H1 (cell line): ENCODE measurements at regions not wholly inside any gene's neighbourhood (a gene's known extent, or its start where the extent isn't known, plus 50 kb on each side); places are given as distances from the start of the nearest gene placed in this dataset.

Experiments used
- CTCF ChIA-PET: fragments of 300-600 bp; sonication (Branson Sonifier 250); formaldehyde crosslinking; loops from one replicate; lab custom pipeline; 2021; ENCODE audit not compliant: partially characterized antibody; lab: Charles Lee
- POLR2A ChIA-PET: fragments of 300-600 bp; sonication (Branson Sonifier 250); formaldehyde crosslinking; loops from one replicate; lab custom pipeline; 2021; ENCODE audit warnings: inconsistent platforms; ENCODE audit not compliant: partially characterized antibody; lab: Charles Lee
- DNase-seq, 2 experiments: peaks; one replicate each; pipeline versions ENCODE4 v3.0.0 to v3.0.0-alpha.2; 2010 to 2022; ENCODE audit warnings: low spot score in 2 of 2, low read depth in 1 of 2, mixed read lengths in 1 of 2
- FAIRE-seq: peaks from 2 replicates; lab custom pipeline; 2011; peaks lifted over from hg19 to GRCh38; lab: Jason Lieb, UNC
- H2AFZ ChIP-seq: 2 replicates; pipeline ENCODE4 v1.8.1; 2012; ENCODE audit warnings: low read length, inconsistent platforms
- H2AK5ac ChIP-seq: 2 replicates; pipeline ENCODE4 v1.6.1; 2013; ENCODE audit warnings: low read depth, low read length
- H2BK120ac ChIP-seq: replicated peaks from 2 replicates; pipeline ENCODE3; 2013; ENCODE audit warnings: low read depth, low read length, inconsistent platforms
- H2BK12ac ChIP-seq: 2 replicates; pipeline ENCODE4 v1.6.1; 2013; ENCODE audit warnings: low read depth, low read length
- H2BK15ac ChIP-seq: 2 replicates; pipeline ENCODE4 v1.6.1; 2013; ENCODE audit warnings: low read length
- H2BK20ac ChIP-seq: 2 replicates; pipeline ENCODE4 v1.6.1; 2013; ENCODE audit warnings: low read length
- H2BK5ac ChIP-seq: 2 replicates; pipeline ENCODE4 v1.6.1; 2013; ENCODE audit warnings: low read depth, low read length
- H3K14ac ChIP-seq: 2 replicates; pipeline ENCODE4 v1.6.1; 2013; ENCODE audit warnings: inconsistent platforms; ENCODE audit not compliant: insufficient read length
- H3K18ac ChIP-seq: 2 replicates; pipeline ENCODE4 v1.6.1; 2013; ENCODE audit warnings: low read length; ENCODE audit errors: extremely low read depth
- H3K23ac ChIP-seq: 2 replicates; pipeline ENCODE4 v1.6.1; 2013; ENCODE audit warnings: inconsistent platforms; ENCODE audit not compliant: insufficient read length
- H3K23me2 ChIP-seq: 2 replicates; pipeline ENCODE4 v1.6.1; 2013; ENCODE audit warnings: low read depth, low read length
- H3K27ac ChIP-seq: 2 replicates; pipeline ENCODE4 v1.6.1; 2011; ENCODE audit warnings: low read depth, low read length, inconsistent platforms
- H3K27me3 ChIP-seq, 4 experiments: replicated peaks in 1 of 4; 1 replicate in 1 of 4; 2 replicates in 3 of 4; pipeline versions ENCODE4 v1.6.1 to v1.8.1; 2011 to 2013; ENCODE audit warnings: low read length in 3 of 4, mild to moderate bottlenecking in 3 of 4, inconsistent platforms in 2 of 4, mixed read lengths in 2 of 4, moderate library complexity in 1 of 4; ENCODE audit not compliant: control insufficient read depth in 3 of 4, insufficient read depth in 3 of 4; ENCODE audit errors: extremely low read depth in 1 of 4
- H3K36me3 ChIP-seq, 4 experiments: 2 replicates each; pipeline versions ENCODE4 v1.6.1 to v1.8.1; 2011 to 2013; ENCODE audit warnings: mild to moderate bottlenecking in 4 of 4, low read length in 3 of 4, moderate library complexity in 2 of 4, control low read depth in 1 of 4, inconsistent platforms in 1 of 4; ENCODE audit not compliant: insufficient read depth in 4 of 4, control insufficient read depth in 2 of 4
- H3K4ac ChIP-seq: replicated peaks from 2 replicates; pipeline ENCODE3; 2013; ENCODE audit warnings: low read length, low read depth, mixed read lengths, inconsistent platforms; ENCODE audit not compliant: insufficient read length
- H3K4me1 ChIP-seq, 4 experiments: replicated peaks in 1 of 4; 1 replicate in 1 of 4; 2 replicates in 3 of 4; pipeline versions ENCODE4 v1.6.1 to v1.8.1; 2011 to 2013; ENCODE audit warnings: low read length in 3 of 4, inconsistent platforms in 2 of 4, mixed read lengths in 1 of 4; ENCODE audit not compliant: insufficient read depth in 4 of 4, control insufficient read depth in 3 of 4
- H3K4me2 ChIP-seq, 2 experiments: 2 replicates each; pipeline versions ENCODE4 v1.6.1 to v1.8.1; 2011 to 2013; ENCODE audit warnings: low read depth in 2 of 2, low read length in 2 of 2, control low read depth in 1 of 2, inconsistent platforms in 1 of 2, mild to moderate bottlenecking in 1 of 2; ENCODE audit not compliant: insufficient read depth in 1 of 2
- H3K4me3 ChIP-seq, 4 experiments: fragments of 200-600, 300-600 bp in 1 of 4; sonication (generic), shearing (Covaris generic), sonication (Bioruptor Twin) in 1 of 4; 2 replicates each; pipeline versions ENCODE4 v1.5.1 to v1.8.1; 2011 to 2016; ENCODE audit warnings: low read length in 4 of 4, low read depth in 3 of 4, control low read depth in 2 of 4, inconsistent platforms in 2 of 4, mild to moderate bottlenecking in 2 of 4, mixed read lengths in 1 of 4, moderate library complexity in 1 of 4; ENCODE audit not compliant: insufficient read depth in 2 of 4; ENCODE audit errors: extremely low read depth in 1 of 4
- H3K56ac ChIP-seq: replicated peaks from 2 replicates; pipeline ENCODE3; 2013; ENCODE audit warnings: low read depth, mild to moderate bottlenecking, mixed read lengths, low read length, inconsistent platforms; ENCODE audit not compliant: insufficient read length
- H3K79me1 ChIP-seq: 2 replicates; pipeline ENCODE4 v1.6.1; 2013; ENCODE audit warnings: low read depth, low read length, control low read depth
- H3K79me2 ChIP-seq, 2 experiments: 2 replicates each; pipeline versions ENCODE4 v1.6.1 to v1.8.1; 2012 to 2013; ENCODE audit warnings: low read length in 2 of 2, mild to moderate bottlenecking in 2 of 2, inconsistent platforms in 1 of 2; ENCODE audit not compliant: insufficient read depth in 2 of 2, control insufficient read depth in 1 of 2
- H3K9ac ChIP-seq, 4 experiments: replicated peaks in 1 of 4; 1 replicate in 1 of 4; 2 replicates in 3 of 4; pipeline versions ENCODE4 v1.6.1 to v1.8.1; 2011 to 2013; ENCODE audit warnings: low read depth in 3 of 4, low read length in 3 of 4, control low read depth in 2 of 4, mild to moderate bottlenecking in 2 of 4, moderate library complexity in 2 of 4, inconsistent platforms in 1 of 4; ENCODE audit errors: extremely low read depth in 1 of 4
- H3K9me3 ChIP-seq, 2 experiments: 2 replicates each; pipeline versions ENCODE4 v1.6.1 to v1.8.1; 2012 to 2013; ENCODE audit warnings: mild to moderate bottlenecking in 2 of 2, moderate library complexity in 2 of 2, control low read depth in 1 of 2, inconsistent platforms in 1 of 2, low read depth in 1 of 2, low read length in 1 of 2, mixed read lengths in 1 of 2; ENCODE audit not compliant: insufficient read depth in 2 of 2
- H4K20me1 ChIP-seq, 2 experiments: replicated peaks in 1 of 2; 2 replicates each; pipeline versions ENCODE3 to v1.8.1; 2011 to 2013; ENCODE audit warnings: inconsistent platforms in 2 of 2, low read length in 2 of 2, mild to moderate bottlenecking in 1 of 2; ENCODE audit not compliant: insufficient read depth in 2 of 2, control insufficient read depth in 1 of 2
- H4K5ac ChIP-seq: 2 replicates; pipeline ENCODE4 v1.6.1; 2013; ENCODE audit warnings: low read length, low read depth, mixed read lengths, inconsistent platforms; ENCODE audit not compliant: insufficient read length
- H4K8ac ChIP-seq: 2 replicates; pipeline ENCODE4 v1.8.0; 2013; ENCODE audit warnings: mild to moderate bottlenecking, moderate library complexity, low read length, inconsistent platforms; ENCODE audit not compliant: insufficient read depth; ENCODE audit errors: extremely low read depth
- H4K91ac ChIP-seq: replicated peaks from 2 replicates; pipeline ENCODE3; 2013; ENCODE audit warnings: low read length, mixed read lengths, inconsistent platforms; ENCODE audit not compliant: insufficient read length
- ATF3 ChIP-seq: IDR thresholded peaks from 2 replicates; pipeline ENCODE4 v1.6.1; 2011; ENCODE audit warnings: low read depth, mild to moderate bottlenecking, low read length; ENCODE audit not compliant: insufficient read depth
- BRCA1 ChIP-seq: IDR thresholded peaks from 2 replicates; pipeline ENCODE4 v1.6.1; 2012; ENCODE audit warnings: low read depth, low read length, improper control_type of control experiment
- CEBPB ChIP-seq: IDR thresholded peaks from 2 replicates; pipeline ENCODE4 v1.6.1; 2012; ENCODE audit warnings: low read depth, low read length
- CREB1 ChIP-seq: IDR thresholded peaks from 2 replicates; pipeline ENCODE4 v1.6.1; 2012; ENCODE audit warnings: inconsistent platforms
- EP300 ChIP-seq, 2 experiments: IDR thresholded peaks; 1 replicate in 1 of 2; 2 replicates in 1 of 2; pipeline ENCODE4 v1.6.1; 2011 to 2012; ENCODE audit warnings: low read depth in 2 of 2, low read length in 2 of 2, mild to moderate bottlenecking in 2 of 2, borderline replicate concordance in 1 of 2, inconsistent platforms in 1 of 2, moderate library complexity in 1 of 2
- JUND ChIP-seq: IDR thresholded peaks from 2 replicates; pipeline ENCODE4 v1.6.1; 2011; ENCODE audit warnings: mild to moderate bottlenecking, improper control_type of control experiment, low read length
- MAX ChIP-seq: IDR thresholded peaks from 2 replicates; pipeline ENCODE4 v1.6.1; 2012; ENCODE audit warnings: inconsistent platforms
- NANOG ChIP-seq: IDR thresholded peaks from 2 replicates; pipeline ENCODE4 v1.6.1; 2011; ENCODE audit warnings: low read length, low read depth, mild to moderate bottlenecking, inconsistent platforms; ENCODE audit not compliant: insufficient read depth, poor library complexity, severe bottlenecking
- RAD21 ChIP-seq, 2 experiments: IDR thresholded peaks in 1 of 2; conservative IDR thresholded peaks in 1 of 2; 2 replicates each; pipeline ENCODE4 v1.6.1; 2011; ENCODE audit warnings: low read depth in 2 of 2, low read length in 2 of 2, improper control_type of control experiment in 1 of 2, inconsistent platforms in 1 of 2, mild to moderate bottlenecking in 1 of 2, moderate library complexity in 1 of 2
- RBBP5 ChIP-seq: IDR thresholded peaks from 2 replicates; pipeline ENCODE4 v1.7.1; 2012; ENCODE audit warnings: low read depth, mild to moderate bottlenecking, inconsistent platforms, low read length, moderate library complexity, borderline replicate concordance
- SIX5 ChIP-seq: IDR thresholded peaks from 2 replicates; pipeline ENCODE4 v1.6.1; 2011; ENCODE audit warnings: mild to moderate bottlenecking, low read depth, low read length
- SP2 ChIP-seq: IDR thresholded peaks from 2 replicates; pipeline ENCODE4 v1.6.1; 2012; ENCODE audit warnings: mild to moderate bottlenecking, low read length, inconsistent platforms
- YY1 ChIP-seq: IDR thresholded peaks from 2 replicates; pipeline ENCODE4 v1.6.1; 2011; ENCODE audit warnings: low read depth, mild to moderate bottlenecking, low read length
- WGBS, 2 experiments: shearing (Covaris generic) in 1 of 2; methylation state at CpG; one replicate each; pipeline versions ENCODE4 v1.1.6 to v1.1.7; 2013 to 2015; ENCODE audit warnings: low lambda C conversion rate in 2 of 2, mixed read lengths in 2 of 2, inconsistent platforms in 1 of 2, low coverage in 1 of 2, missing lambda C conversion rate in 1 of 2; ENCODE audit not compliant: insufficient replicate concordance in 2 of 2, insufficient coverage in 1 of 2, insufficient read length in 1 of 2; ENCODE audit errors: extremely low coverage in 1 of 2, missing lambda C conversion rate in 1 of 2; 5-methylcytosine and 5-hydroxymethylcytosine counted together

GRCh38 chr4:98793658-98794057 lies 135.2 kb upstream of the TSPAN5 start:
- Histone ChIP-seq H3K23ac (no peak overlapping the region), H2BK12ac (no peak overlapping the region), H2BK120ac (no peak overlapping the region), H2BK20ac (no peak overlapping the region), H3K27me3 (no peaks in the 10 kb centered on the region), H3K4ac (no peak overlapping the region), H4K5ac (no peak overlapping the region), H3K4me3 (no peak overlapping the region), H3K27ac (no peak overlapping the region), H2BK15ac (no peak overlapping the region), H3K36me3 (no peaks in the 10 kb centered on the region), H3K14ac (no peak overlapping the region), H2AFZ (no peak overlapping the region)
- DNase-seq (no peak), FAIRE-seq (no peak)
- CTCF ChIA-PET, result interaction anchor here (1.2 to 1.4 kb wide), 2 partner anchors 20 to 262 kb away, joined by 3 read pairs; no protein-coding TSS in a partner anchor
- 92% methylated on average over 3 of the region's 3 CpGs; no CpG with 5 or more reads in 1 of the 2 experiments for WGBS, 2 experiments
- TF ChIP-seq BRCA1, result no peak
- TF ChIP-seq RBBP5, result no peak
- no peak for TF ChIP-seq NANOG
- no peak for TF ChIP-seq EP300 (IDR thresholded peaks at IDR 0.05; ENCODE audit: borderline replicate concordance in 1 of 2, low read depth in 2 of 2, low read length in 2 of 2)
- TF ChIP-seq RAD21 (IDR thresholded peaks at IDR 0.05 in 1 of 2, conservative IDR thresholded peaks at IDR 0.05 in 1 of 2; ENCODE audit: low read depth in 2 of 2, low read length in 2 of 2), result no peak
- no peak for TF ChIP-seq SIX5
- TF ChIP-seq CEBPB, result no peak
- no peak for TF ChIP-seq MAX
- no peak for TF ChIP-seq YY1
- TF ChIP-seq CREB1, result no peak
- TF ChIP-seq JUND, result no peak
- TF ChIP-seq SP2, result no peak
- TF ChIP-seq ATF3, result no peak
- TF ChIP-seq, all 59 proteins: peak for 0
- H4K20me1 ChIP-seq, result no peaks in the 10 kb centered on the region
- no peak overlapping the region for H3K4me2 ChIP-seq
- no peak overlapping the region for H2BK5ac ChIP-seq
- no peak overlapping the region for H3K56ac ChIP-seq
- no peak overlapping the region for H3K18ac ChIP-seq
- no peak overlapping the region for H4K8ac ChIP-seq
- no peaks in the 10 kb centered on the region for H3K79me1 ChIP-seq
- no peak overlapping the region for H2AK5ac ChIP-seq
- no peaks in the 10 kb centered on the region for H3K79me2 ChIP-seq
- no peak overlapping the region for H3K9ac ChIP-seq
- POLR2A ChIA-PET, result no interaction called here
- H3K23me2 ChIP-seq, result no peaks in the 10 kb centered on the region; the same call in 1 of the 2 replicates
- H4K91ac ChIP-seq, result no peak overlapping the region
- H3K4me1 ChIP-seq, result peaks cover 0 to 8% (median 2%) of the 10 kb centered on the region in 4 experiments; a peak in 2 of 7 replicates
- H3K9me3 ChIP-seq, result no peaks in the 10 kb centered on the region
